ENCODE measurements at regions not wholly inside any gene's neighbourhood (a gene's known extent, or its start where the extent isn't known, plus 50 kb on each side); places are given as distances from the start of the nearest gene placed in this dataset.

DNA sequence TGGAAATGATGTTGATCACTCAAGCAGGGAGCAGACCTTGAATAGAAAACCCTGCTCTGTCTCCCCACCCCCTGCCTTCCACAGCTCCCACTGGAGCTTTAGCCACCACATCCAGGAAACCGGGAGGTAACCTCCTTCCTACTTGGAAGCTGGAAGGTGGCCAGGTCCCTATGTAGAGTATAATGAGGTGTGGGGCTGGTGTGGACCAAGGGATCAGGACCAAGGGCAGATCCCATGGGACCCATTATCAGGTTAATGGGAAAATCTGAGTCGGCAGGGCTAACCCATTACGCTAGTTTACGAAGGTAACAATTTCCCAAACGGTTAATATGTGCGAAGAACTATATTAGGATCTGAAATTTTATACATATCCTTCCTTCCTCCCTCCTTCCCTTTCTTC is 321.9 kb downstream of the MIAT start:
- no peak overlapping the region for H2BK15ac ChIP-seq (ENCODE audit: low read length)
- no peak overlapping the region for H2BK120ac ChIP-seq (ENCODE audit: low read depth, low read length)
- H3K27ac ChIP-seq (replicated peaks; ENCODE audit: low read length): no peak overlapping the region
- H3K23ac ChIP-seq (ENCODE audit: low read depth, low read length, poor library complexity): no peak overlapping the region
- H4K8ac ChIP-seq (ENCODE audit: low read depth, low read length): no peak overlapping the region
- no peak overlapping the region for H2BK5ac ChIP-seq (ENCODE audit: low read length)
- no peaks in the 10 kb centered on the region for H3K36me3 ChIP-seq (replicated peaks in 1 of 2; ENCODE audit: control insufficient read depth in 2 of 2, insufficient read depth in 2 of 2, low read length in 2 of 2)
- no peak overlapping the region for H3K18ac ChIP-seq (ENCODE audit: low read length)
- H2BK12ac ChIP-seq (ENCODE audit: low read length): no peak overlapping the region
- no peak overlapping the region for H3K4me3 ChIP-seq (ENCODE audit: low read length in 2 of 2)
- WGBS, 2 donors (ENCODE audit: extremely low coverage in 2 of 2, insufficient read length in 2 of 2, insufficient replicate concordance in 1 of 2): no CpG with 5 or more reads among the region's 6 CpGs
- peaks cover 0 to 16% of the 10 kb centered on the region in 2 donors for H3K4me1 ChIP-seq (ENCODE audit: control insufficient read depth in 2 of 2, insufficient read depth in 1 of 2, low read depth in 1 of 2, low read length in 2 of 2)
- no peak overlapping the region for H3K9ac ChIP-seq (ENCODE audit: low read depth, low read length, poor library complexity)
- H3K79me1 ChIP-seq (ENCODE audit: low read depth, low read length): no peaks in the 10 kb centered on the region
- H3K14ac ChIP-seq (ENCODE audit: low read length): no peak overlapping the region
- no peak overlapping the region for H2AFZ ChIP-seq (ENCODE audit: low read length)
- no peak overlapping the region for H2AK5ac ChIP-seq (ENCODE audit: low read depth, low read length)
- H3K4ac ChIP-seq (ENCODE audit: low read length): no peak overlapping the region
- peaks cover 0 to 42% (median 0%) of the 10 kb centered on the region in 3 experiments for H3K27me3 ChIP-seq (ENCODE audit: control insufficient read depth in 3 of 3, insufficient read depth in 3 of 3, low read depth in 1 of 3, low read length in 3 of 3)
- no peak overlapping the region for H4K91ac ChIP-seq (ENCODE audit: low read depth, low read length, poor library complexity)
- no peaks in the 10 kb centered on the region for H3K9me3 ChIP-seq (replicated peaks in 1 of 2; ENCODE audit: control insufficient read depth in 2 of 2, insufficient read depth in 1 of 2, low read depth in 1 of 2, low read length in 2 of 2)
- no peak for DNase-seq (ENCODE audit: low spot score)
- no peak overlapping the region for H3K4me2 ChIP-seq (ENCODE audit: insufficient read depth, low read length, poor library complexity, severe bottlenecking)

GRCh38 chr22:26981111-26981510 is 323.7 kb downstream of the MIAT start:
- H3K23ac ChIP-seq (ENCODE audit: low read depth, low read length, poor library complexity): no peak overlapping the region
- no peak overlapping the region for H3K4ac ChIP-seq (ENCODE audit: low read length)
- no peak overlapping the region for H3K18ac ChIP-seq (ENCODE audit: low read length)
- H3K79me1 ChIP-seq (ENCODE audit: low read depth, low read length): no peaks in the 10 kb centered on the region
- no CpG with 5 or more reads among the region's 7 CpGs for WGBS, 2 donors (ENCODE audit: extremely low coverage in 2 of 2, insufficient read length in 2 of 2, insufficient replicate concordance in 1 of 2)
- H3K4me2 ChIP-seq (ENCODE audit: insufficient read depth, low read length, poor library complexity, severe bottlenecking): no peak overlapping the region
- H2BK5ac ChIP-seq (ENCODE audit: low read length): no peak overlapping the region
- no peak overlapping the region for H4K91ac ChIP-seq (ENCODE audit: low read depth, low read length, poor library complexity)
- H3K27me3 ChIP-seq (ENCODE audit: control insufficient read depth in 3 of 3, insufficient read depth in 3 of 3, low read depth in 1 of 3, low read length in 3 of 3): peaks cover 0 to 58% (median 0%) of the 10 kb centered on the region in 3 experiments
- no peak overlapping the region for H3K9ac ChIP-seq (ENCODE audit: low read depth, low read length, poor library complexity)
- H4K8ac ChIP-seq (ENCODE audit: low read depth, low read length): no peak overlapping the region
- no peak overlapping the region for H2BK12ac ChIP-seq (ENCODE audit: low read length)
- H3K27ac ChIP-seq (replicated peaks; ENCODE audit: low read length): no peak overlapping the region
- no peak overlapping the region for H3K14ac ChIP-seq (ENCODE audit: low read length)
- H2BK15ac ChIP-seq (ENCODE audit: low read length): no peak overlapping the region
- no peak overlapping the region for H3K4me3 ChIP-seq (ENCODE audit: low read length in 2 of 2)
- no peaks in the 10 kb centered on the region for H3K36me3 ChIP-seq (replicated peaks in 1 of 2; ENCODE audit: control insufficient read depth in 2 of 2, insufficient read depth in 2 of 2, low read length in 2 of 2)
- no peak overlapping the region for H2AK5ac ChIP-seq (ENCODE audit: low read depth, low read length)
- no peak for DNase-seq (ENCODE audit: low spot score)
- H2BK120ac ChIP-seq (ENCODE audit: low read depth, low read length): no peak overlapping the region
- H3K9me3 ChIP-seq (replicated peaks in 1 of 2; ENCODE audit: control insufficient read depth in 2 of 2, insufficient read depth in 1 of 2, low read depth in 1 of 2, low read length in 2 of 2): no peaks in the 10 kb centered on the region
- no peak overlapping the region for H2AFZ ChIP-seq (ENCODE audit: low read length)
- H3K4me1 ChIP-seq (ENCODE audit: control insufficient read depth in 2 of 2, insufficient read depth in 1 of 2, low read depth in 1 of 2, low read length in 2 of 2): peaks cover 2 to 13% of the 10 kb centered on the region in 2 donors

DNA sequence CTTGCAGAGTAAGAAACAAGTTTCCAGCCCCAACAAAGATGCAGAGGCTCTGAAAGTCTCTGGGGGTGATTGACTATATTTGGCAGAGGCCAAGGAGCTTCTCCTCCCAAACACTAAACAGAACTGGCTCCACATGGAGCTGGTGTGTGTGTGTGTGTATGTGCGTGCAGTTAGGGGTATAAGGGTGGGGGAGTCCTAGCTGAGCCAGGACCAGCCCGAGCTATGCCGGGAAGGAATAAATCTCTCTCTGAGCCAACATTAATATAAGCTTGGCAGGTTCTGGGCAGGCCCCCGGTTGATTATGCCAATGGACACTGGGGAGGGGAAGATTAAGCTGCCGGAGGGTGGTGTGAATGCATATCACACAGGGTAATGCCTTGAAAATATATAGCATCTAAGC is 324.2 kb downstream of the MIAT start:
- H4K8ac ChIP-seq (ENCODE audit: low read depth, low read length): no peak overlapping the region
- H2AFZ ChIP-seq (ENCODE audit: low read length): no peak overlapping the region
- DNase-seq (ENCODE audit: low spot score): no peak
- H3K79me1 ChIP-seq (ENCODE audit: low read depth, low read length): no peaks in the 10 kb centered on the region
- no peak overlapping the region for H3K4me3 ChIP-seq (ENCODE audit: low read length in 2 of 2)
- no peak overlapping the region for H4K91ac ChIP-seq (ENCODE audit: low read depth, low read length, poor library complexity)
- H3K9ac ChIP-seq (ENCODE audit: low read depth, low read length, poor library complexity): no peak overlapping the region
- H3K9me3 ChIP-seq (replicated peaks in 1 of 2; ENCODE audit: control insufficient read depth in 2 of 2, insufficient read depth in 1 of 2, low read depth in 1 of 2, low read length in 2 of 2): no peaks in the 10 kb centered on the region
- whole genome bisulfite sequencing, 2 donors (ENCODE audit: extremely low coverage in 2 of 2, insufficient read length in 2 of 2, insufficient replicate concordance in 1 of 2): no CpG with 5 or more reads among the region's 5 CpGs
- H3K4me2 ChIP-seq (ENCODE audit: insufficient read depth, low read length, poor library complexity, severe bottlenecking): no peak overlapping the region
- no peaks in the 10 kb centered on the region for H3K36me3 ChIP-seq (replicated peaks in 1 of 2; ENCODE audit: control insufficient read depth in 2 of 2, insufficient read depth in 2 of 2, low read length in 2 of 2)
- H3K27me3 ChIP-seq (ENCODE audit: control insufficient read depth in 3 of 3, insufficient read depth in 3 of 3, low read depth in 1 of 3, low read length in 3 of 3): peaks cover 0 to 61% (median 0%) of the 10 kb centered on the region in 3 experiments
- H2BK15ac ChIP-seq (ENCODE audit: low read length): no peak overlapping the region
- H3K14ac ChIP-seq (ENCODE audit: low read length): no peak overlapping the region
- no peak overlapping the region for H3K23ac ChIP-seq (ENCODE audit: low read depth, low read length, poor library complexity)
- peaks cover 6 to 17% of the 10 kb centered on the region in 2 donors for H3K4me1 ChIP-seq (ENCODE audit: control insufficient read depth in 2 of 2, insufficient read depth in 1 of 2, low read depth in 1 of 2, low read length in 2 of 2)
- H2BK120ac ChIP-seq (ENCODE audit: low read depth, low read length): no peak overlapping the region
- no peak overlapping the region for H3K18ac ChIP-seq (ENCODE audit: low read length)
- no peak overlapping the region for H3K27ac ChIP-seq (replicated peaks; ENCODE audit: low read length)
- H2BK5ac ChIP-seq (ENCODE audit: low read length): no peak overlapping the region
- H2AK5ac ChIP-seq (ENCODE audit: low read depth, low read length): no peak overlapping the region
- no peak overlapping the region for H2BK12ac ChIP-seq (ENCODE audit: low read length)
- H3K4ac ChIP-seq (ENCODE audit: low read length): no peak overlapping the region

GRCh38 chr22:26983311-26983710 is 325.9 kb downstream of the MIAT start:
- Histone ChIP-seq H3K9me3 (replicated peaks in 1 of 2; ENCODE audit: control insufficient read depth in 2 of 2, insufficient read depth in 1 of 2, low read depth in 1 of 2, low read length in 2 of 2) (no peaks in the 10 kb centered on the region), H2BK5ac (ENCODE audit: low read length) (no peak overlapping the region), H3K23ac (ENCODE audit: low read depth, low read length, poor library complexity) (no peak overlapping the region), H4K8ac (ENCODE audit: low read depth, low read length) (no peak overlapping the region), H2BK120ac (ENCODE audit: low read depth, low read length) (no peak overlapping the region), H2AK5ac (ENCODE audit: low read depth, low read length) (no peak overlapping the region), H3K4me1 (ENCODE audit: control insufficient read depth in 2 of 2, insufficient read depth in 1 of 2, low read depth in 1 of 2, low read length in 2 of 2) (peaks cover 13 to 23% of the 10 kb centered on the region in 2 donors), H3K27ac (replicated peaks; ENCODE audit: low read length) (no peak overlapping the region), H3K4me3 (ENCODE audit: low read length in 2 of 2) (no peak overlapping the region), H3K36me3 (replicated peaks in 1 of 2; ENCODE audit: control insufficient read depth in 2 of 2, insufficient read depth in 2 of 2, low read length in 2 of 2) (no peaks in the 10 kb centered on the region), H3K79me1 (ENCODE audit: low read depth, low read length) (no peaks in the 10 kb centered on the region), H3K14ac (ENCODE audit: low read length) (no peak overlapping the region), H4K91ac (ENCODE audit: low read depth, low read length, poor library complexity) (no peak overlapping the region), H3K4ac (ENCODE audit: low read length) (no peak overlapping the region), H3K18ac (ENCODE audit: low read length) (no peak overlapping the region), H3K4me2 (ENCODE audit: insufficient read depth, low read length, poor library complexity, severe bottlenecking) (no peak overlapping the region), H3K9ac (ENCODE audit: low read depth, low read length, poor library complexity) (no peak overlapping the region), H2BK12ac (ENCODE audit: low read length) (no peak overlapping the region), H2AFZ (ENCODE audit: low read length) (no peak overlapping the region), H3K27me3 (ENCODE audit: control insufficient read depth in 3 of 3, insufficient read depth in 3 of 3, low read depth in 1 of 3, low read length in 3 of 3) (peaks cover 0 to 60% (median 0%) of the 10 kb centered on the region in 3 experiments), H2BK15ac (ENCODE audit: low read length) (no peak overlapping the region)
- no CpG with 5 or more reads among the region's 1 CpG for WGBS, 2 donors (ENCODE audit: extremely low coverage in 2 of 2, insufficient read length in 2 of 2, insufficient replicate concordance in 1 of 2)
- DNase-seq (ENCODE audit: low spot score): no peak

All from neuronal stem cell (in vitro differentiated cells).